Parathyroid adenoma (tissue), 2 donors: ENCODE measurements at regions not wholly inside any gene's neighbourhood (a gene's known extent, or its start where the extent isn't known, plus 50 kb on each side); places are given as distances from the start of the nearest gene placed in this dataset.

Experiments used
- H2AFZ ChIP-seq: fragments of 300-600 bp; sonication (generic); one replicate; pipeline ENCODE4 v1.7.0; 2017; ENCODE audit warnings: antibody characterized with exemption, mild to moderate bottlenecking
- H3K27ac ChIP-seq: fragments of 300-600 bp; sonication (generic); one replicate; pipeline ENCODE4 v1.7.0; 2017
- H3K27me3 ChIP-seq: fragments of 300-600 bp; sonication (generic); one replicate; pipeline ENCODE4 v1.7.0; 2017; ENCODE audit warnings: low read length; ENCODE audit not compliant: control insufficient read depth, insufficient read depth
- H3K36me3 ChIP-seq: fragments of 300-600 bp; sonication (generic); one replicate; pipeline ENCODE4 v1.7.0; 2017; ENCODE audit warnings: low read length; ENCODE audit not compliant: control insufficient read depth, insufficient read depth
- H3K4me1 ChIP-seq: fragments of 300-600 bp; sonication (generic); one replicate; pipeline ENCODE4 v1.7.0; 2017; ENCODE audit warnings: control low read depth
- H3K4me2 ChIP-seq: fragments of 300-600 bp; sonication (generic); one replicate; pipeline ENCODE4 v1.7.0; 2017; ENCODE audit warnings: low read length
- H3K4me3 ChIP-seq: fragments of 300-600 bp; sonication (generic); one replicate; pipeline ENCODE4 v1.7.0; 2017; ENCODE audit warnings: low read depth, low read length
- H3K79me2 ChIP-seq: fragments of 300-600 bp; sonication (generic); one replicate; pipeline ENCODE4 v1.7.0; 2017; ENCODE audit warnings: control low read depth
- H3K9ac ChIP-seq: fragments of 300-600 bp; sonication (generic); one replicate; pipeline ENCODE4 v1.7.0; 2017; ENCODE audit warnings: mild to moderate bottlenecking
- H3K9me3 ChIP-seq: fragments of 300-600 bp; sonication (generic); one replicate; pipeline ENCODE4 v1.7.0; 2017; ENCODE audit warnings: low read length; ENCODE audit not compliant: control insufficient read depth
- TF ChIP-seq, protein P1 (sequence below): fragments of 300-600 bp; sonication (generic); IDR thresholded peaks from one replicate; pipeline ENCODE4 v1.7.0; 2017; ENCODE audit warnings: antibody characterized with exemption, mild to moderate bottlenecking
- donor health status: primary hyperparathyroidism.

DNA sequence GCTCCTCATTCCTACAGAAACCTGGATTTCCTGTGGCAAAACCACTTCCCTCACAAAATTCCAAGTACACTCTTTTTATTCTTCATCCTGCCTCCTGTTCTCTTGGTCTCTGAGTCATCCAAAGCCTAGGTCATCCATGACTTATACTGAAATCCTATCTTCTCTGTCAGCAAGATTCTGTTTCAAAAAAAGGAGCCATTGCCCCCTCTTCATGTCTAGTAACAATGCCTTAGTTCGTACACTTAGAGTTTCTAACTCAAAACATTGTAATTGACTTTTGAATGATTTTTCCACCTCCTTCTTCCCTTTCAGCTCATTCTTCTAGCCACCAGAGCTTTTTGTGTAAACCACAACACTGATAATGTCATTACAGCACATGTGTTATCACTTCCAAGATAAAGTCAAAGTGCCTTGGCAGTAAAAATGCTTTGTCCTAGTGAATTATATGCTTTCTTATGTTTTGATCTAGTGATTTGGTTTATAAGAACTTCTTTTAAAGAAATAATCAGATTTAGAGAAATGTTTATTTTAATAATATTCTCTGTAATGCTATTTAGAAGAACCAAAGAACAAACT is 256.5 kb upstream of the NECTIN3 start:
- Histone ChIP-seq H2AFZ (no peak overlapping the region), H3K27ac (no peak overlapping the region), H3K4me1 (no peaks in the 10 kb centered on the region), H3K36me3 (no peaks in the 10 kb centered on the region), H3K9me3 (no peaks in the 10 kb centered on the region), H3K9ac (no peak overlapping the region), H3K4me3 (no peak overlapping the region), H3K4me2 (no peak overlapping the region), H3K27me3 (no peaks in the 10 kb centered on the region), H3K79me2 (no peaks in the 10 kb centered on the region)
- TF ChIP-seq, protein P1, sequence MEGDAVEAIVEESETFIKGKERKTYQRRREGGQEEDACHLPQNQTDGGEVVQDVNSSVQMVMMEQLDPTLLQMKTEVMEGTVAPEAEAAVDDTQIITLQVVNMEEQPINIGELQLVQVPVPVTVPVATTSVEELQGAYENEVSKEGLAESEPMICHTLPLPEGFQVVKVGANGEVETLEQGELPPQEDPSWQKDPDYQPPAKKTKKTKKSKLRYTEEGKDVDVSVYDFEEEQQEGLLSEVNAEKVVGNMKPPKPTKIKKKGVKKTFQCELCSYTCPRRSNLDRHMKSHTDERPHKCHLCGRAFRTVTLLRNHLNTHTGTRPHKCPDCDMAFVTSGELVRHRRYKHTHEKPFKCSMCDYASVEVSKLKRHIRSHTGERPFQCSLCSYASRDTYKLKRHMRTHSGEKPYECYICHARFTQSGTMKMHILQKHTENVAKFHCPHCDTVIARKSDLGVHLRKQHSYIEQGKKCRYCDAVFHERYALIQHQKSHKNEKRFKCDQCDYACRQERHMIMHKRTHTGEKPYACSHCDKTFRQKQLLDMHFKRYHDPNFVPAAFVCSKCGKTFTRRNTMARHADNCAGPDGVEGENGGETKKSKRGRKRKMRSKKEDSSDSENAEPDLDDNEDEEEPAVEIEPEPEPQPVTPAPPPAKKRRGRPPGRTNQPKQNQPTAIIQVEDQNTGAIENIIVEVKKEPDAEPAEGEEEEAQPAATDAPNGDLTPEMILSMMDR = no peak

DNA sequence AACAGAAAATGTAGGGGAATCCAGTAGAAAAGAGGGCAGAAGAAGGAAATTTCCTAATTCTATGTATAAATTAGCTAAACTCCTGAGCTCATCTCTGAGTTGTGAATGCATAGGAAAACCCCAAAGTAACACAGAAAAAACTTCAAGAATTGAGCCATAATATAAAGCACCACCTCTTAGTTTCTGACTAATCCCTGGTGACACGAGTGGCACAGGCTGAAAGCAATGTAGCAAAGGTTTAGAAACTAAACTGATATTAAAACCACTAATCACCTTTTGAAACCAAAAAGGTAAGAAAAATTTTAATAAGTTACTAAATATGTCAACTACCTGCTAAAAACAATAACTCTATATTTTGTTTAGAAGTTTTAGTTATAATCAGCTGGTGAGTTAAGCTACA is 255.6 kb upstream of the NECTIN3 start:
- TF ChIP-seq, protein P1 = no peak
- no peak overlapping the region for H2AFZ ChIP-seq
- no peaks in the 10 kb centered on the region for H3K27me3 ChIP-seq
- no peak overlapping the region for H3K27ac ChIP-seq
- H3K36me3 ChIP-seq = no peaks in the 10 kb centered on the region
- H3K4me2 ChIP-seq = no peak overlapping the region
- H3K9me3 ChIP-seq = no peaks in the 10 kb centered on the region
- no peak overlapping the region for H3K4me3 ChIP-seq
- no peaks in the 10 kb centered on the region for H3K4me1 ChIP-seq
- H3K9ac ChIP-seq = no peak overlapping the region
- no peaks in the 10 kb centered on the region for H3K79me2 ChIP-seq

DNA sequence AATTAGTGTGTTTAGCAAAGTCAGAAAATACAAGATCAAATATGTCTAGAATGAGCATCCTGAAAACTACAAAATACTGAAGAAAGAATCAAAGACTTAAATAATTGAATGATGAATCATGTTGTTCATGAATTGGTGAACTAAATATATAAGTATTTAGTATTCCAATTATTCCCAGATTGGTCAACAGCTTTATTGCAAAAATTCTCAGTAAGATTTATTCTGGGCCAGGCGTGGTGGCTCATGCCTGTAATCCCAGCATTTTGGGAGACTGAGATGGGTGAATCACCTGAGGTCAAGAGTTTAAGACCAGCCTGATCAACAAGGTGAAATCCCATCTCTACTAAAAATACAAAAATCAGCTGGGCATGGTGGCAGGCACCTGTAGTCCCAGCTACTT is 250.0 kb upstream of the NECTIN3 start:
- no peak overlapping the region for H2AFZ ChIP-seq
- H3K27me3 ChIP-seq = no peaks in the 10 kb centered on the region
- H3K4me1 ChIP-seq = no peaks in the 10 kb centered on the region
- TF ChIP-seq, protein P1 = no peak
- H3K4me3 ChIP-seq = no peak overlapping the region
- no peaks in the 10 kb centered on the region for H3K9me3 ChIP-seq
- H3K4me2 ChIP-seq = no peak overlapping the region
- no peak overlapping the region for H3K27ac ChIP-seq
- H3K36me3 ChIP-seq = no peaks in the 10 kb centered on the region
- no peak overlapping the region for H3K9ac ChIP-seq
- H3K79me2 ChIP-seq = no peaks in the 10 kb centered on the region

DNA sequence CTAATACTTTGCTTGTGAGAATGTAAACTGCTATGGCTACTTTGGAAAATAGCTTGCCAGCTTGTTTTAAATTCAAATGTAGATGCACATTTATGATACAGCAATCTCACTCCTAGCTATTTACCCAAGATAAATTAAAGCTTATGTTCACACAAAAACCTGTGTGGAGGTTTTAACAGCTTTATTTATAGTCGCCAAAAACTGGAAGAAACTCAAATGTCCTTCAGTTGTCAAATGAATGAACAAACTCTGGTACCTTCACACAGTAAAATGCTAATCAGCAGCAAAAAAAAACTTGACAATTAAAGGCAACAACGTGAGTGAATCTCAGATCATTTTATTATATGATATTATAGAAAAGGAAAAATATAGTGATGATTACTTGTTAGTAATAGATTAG is 248.6 kb upstream of the NECTIN3 start:
- Histone ChIP-seq H2AFZ (no peak overlapping the region), H3K4me3 (no peak overlapping the region), H3K9me3 (no peaks in the 10 kb centered on the region), H3K27ac (no peak overlapping the region), H3K9ac (no peak overlapping the region), H3K79me2 (no peaks in the 10 kb centered on the region), H3K27me3 (no peaks in the 10 kb centered on the region), H3K4me2 (no peak overlapping the region), H3K4me1 (no peaks in the 10 kb centered on the region), H3K36me3 (no peaks in the 10 kb centered on the region)
- TF ChIP-seq, protein P1 = no peak

DNA sequence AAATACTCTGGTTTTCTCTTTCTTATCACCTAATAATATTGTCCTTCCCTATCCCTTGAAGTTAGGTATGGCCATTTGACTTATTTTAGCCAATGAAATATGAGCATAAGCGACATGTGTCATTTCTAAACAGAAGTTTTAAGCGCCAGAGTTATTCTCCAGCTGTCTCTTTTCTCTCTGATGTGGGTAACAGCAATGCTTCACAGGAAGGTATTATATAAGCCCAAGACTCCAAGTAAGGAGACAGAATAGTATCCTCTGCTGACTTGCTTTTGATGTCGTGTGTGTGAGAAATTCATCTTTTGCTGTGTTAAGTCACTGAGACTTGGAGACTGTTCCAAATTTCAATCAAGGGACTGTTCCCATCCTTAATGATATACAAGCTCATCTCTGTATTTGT is 224.6 kb upstream of the NECTIN3 start:
- H3K4me2 ChIP-seq = no peak overlapping the region
- H3K27ac ChIP-seq = no peak overlapping the region
- no peak overlapping the region for H3K4me3 ChIP-seq
- TF ChIP-seq, protein P1 = no peak
- no peaks in the 10 kb centered on the region for H3K4me1 ChIP-seq
- no peaks in the 10 kb centered on the region for H3K27me3 ChIP-seq
- H3K36me3 ChIP-seq = no peaks in the 10 kb centered on the region
- no peak overlapping the region for H3K9ac ChIP-seq
- no peak overlapping the region for H2AFZ ChIP-seq
- H3K79me2 ChIP-seq = no peaks in the 10 kb centered on the region
- no peaks in the 10 kb centered on the region for H3K9me3 ChIP-seq
